ENCODE measurements at regions not wholly inside any gene's neighbourhood (a gene's known extent, or its start where the extent isn't known, plus 50 kb on each side); places are given as distances from the start of the nearest gene placed in this dataset.

DNA sequence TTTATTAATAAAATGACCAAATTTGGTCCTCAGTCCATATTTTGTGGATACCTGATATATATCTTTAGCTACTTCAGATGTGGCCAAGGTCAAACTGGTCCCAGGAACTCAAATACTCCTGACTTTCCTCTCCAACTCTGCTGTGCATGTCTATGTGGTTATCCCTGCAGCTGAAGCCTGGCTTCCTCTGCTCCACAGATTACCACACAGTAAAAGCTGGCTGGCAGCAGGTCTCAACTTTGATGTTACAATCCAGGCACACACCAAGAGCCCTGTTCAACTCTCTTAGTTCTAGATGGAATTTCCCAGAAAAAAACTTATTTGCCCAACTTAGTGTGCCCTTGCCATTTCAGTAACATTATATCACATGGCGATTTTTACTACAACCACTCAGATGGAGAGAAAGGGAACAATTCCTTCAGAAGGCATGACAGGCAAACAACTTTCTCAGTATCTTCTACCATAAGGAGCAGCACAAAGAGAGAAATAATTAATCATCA is 479.5 kb downstream of the PLPP3 start:
- TF ChIP-seq PAWR (CRISPR knock-in tag; IDR thresholded peaks at IDR 0.05; ENCODE audit: borderline replicate concordance) = no peak
- TF ChIP-seq, protein P1, sequence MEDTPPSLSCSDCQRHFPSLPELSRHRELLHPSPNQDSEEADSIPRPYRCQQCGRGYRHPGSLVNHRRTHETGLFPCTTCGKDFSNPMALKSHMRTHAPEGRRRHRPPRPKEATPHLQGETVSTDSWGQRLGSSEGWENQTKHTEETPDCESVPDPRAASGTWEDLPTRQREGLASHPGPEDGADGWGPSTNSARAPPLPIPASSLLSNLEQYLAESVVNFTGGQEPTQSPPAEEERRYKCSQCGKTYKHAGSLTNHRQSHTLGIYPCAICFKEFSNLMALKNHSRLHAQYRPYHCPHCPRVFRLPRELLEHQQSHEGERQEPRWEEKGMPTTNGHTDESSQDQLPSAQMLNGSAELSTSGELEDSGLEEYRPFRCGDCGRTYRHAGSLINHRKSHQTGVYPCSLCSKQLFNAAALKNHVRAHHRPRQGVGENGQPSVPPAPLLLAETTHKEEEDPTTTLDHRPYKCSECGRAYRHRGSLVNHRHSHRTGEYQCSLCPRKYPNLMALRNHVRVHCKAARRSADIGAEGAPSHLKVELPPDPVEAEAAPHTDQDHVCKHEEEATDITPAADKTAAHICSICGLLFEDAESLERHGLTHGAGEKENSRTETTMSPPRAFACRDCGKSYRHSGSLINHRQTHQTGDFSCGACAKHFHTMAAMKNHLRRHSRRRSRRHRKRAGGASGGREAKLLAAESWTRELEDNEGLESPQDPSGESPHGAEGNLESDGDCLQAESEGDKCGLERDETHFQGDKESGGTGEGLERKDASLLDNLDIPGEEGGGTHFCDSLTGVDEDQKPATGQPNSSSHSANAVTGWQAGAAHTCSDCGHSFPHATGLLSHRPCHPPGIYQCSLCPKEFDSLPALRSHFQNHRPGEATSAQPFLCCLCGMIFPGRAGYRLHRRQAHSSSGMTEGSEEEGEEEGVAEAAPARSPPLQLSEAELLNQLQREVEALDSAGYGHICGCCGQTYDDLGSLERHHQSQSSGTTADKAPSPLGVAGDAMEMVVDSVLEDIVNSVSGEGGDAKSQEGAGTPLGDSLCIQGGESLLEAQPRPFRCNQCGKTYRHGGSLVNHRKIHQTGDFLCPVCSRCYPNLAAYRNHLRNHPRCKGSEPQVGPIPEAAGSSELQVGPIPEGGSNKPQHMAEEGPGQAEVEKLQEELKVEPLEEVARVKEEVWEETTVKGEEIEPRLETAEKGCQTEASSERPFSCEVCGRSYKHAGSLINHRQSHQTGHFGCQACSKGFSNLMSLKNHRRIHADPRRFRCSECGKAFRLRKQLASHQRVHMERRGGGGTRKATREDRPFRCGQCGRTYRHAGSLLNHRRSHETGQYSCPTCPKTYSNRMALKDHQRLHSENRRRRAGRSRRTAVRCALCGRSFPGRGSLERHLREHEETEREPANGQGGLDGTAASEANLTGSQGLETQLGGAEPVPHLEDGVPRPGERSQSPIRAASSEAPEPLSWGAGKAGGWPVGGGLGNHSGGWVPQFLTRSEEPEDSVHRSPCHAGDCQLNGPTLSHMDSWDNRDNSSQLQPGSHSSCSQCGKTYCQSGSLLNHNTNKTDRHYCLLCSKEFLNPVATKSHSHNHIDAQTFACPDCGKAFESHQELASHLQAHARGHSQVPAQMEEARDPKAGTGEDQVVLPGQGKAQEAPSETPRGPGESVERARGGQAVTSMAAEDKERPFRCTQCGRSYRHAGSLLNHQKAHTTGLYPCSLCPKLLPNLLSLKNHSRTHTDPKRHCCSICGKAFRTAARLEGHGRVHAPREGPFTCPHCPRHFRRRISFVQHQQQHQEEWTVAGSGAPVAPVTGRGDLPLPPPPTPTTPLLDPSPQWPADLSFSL (CRISPR knock-in tag; IDR thresholded peaks at IDR 0.05) = no peak
- TF ChIP-seq ZBTB7A (CRISPR knock-in tag; IDR thresholded peaks at IDR 0.05) = no peak
- TF ChIP-seq HCFC1 (IDR thresholded peaks at IDR 0.05; ENCODE audit: low read depth, low read length) = no peak
- Histone ChIP-seq H3K27me3 (ENCODE audit: control insufficient read depth in 1 of 2, insufficient read depth in 2 of 2, low read length in 2 of 2) (no peaks in the 10 kb centered on the region; a peak in 1 of 5 replicates), H3K4me3 (replicated peaks in 1 of 3; ENCODE audit: insufficient read depth in 1 of 3, low read depth in 2 of 3, low read length in 3 of 3) (no peak overlapping the region), H3K9ac (ENCODE audit: insufficient read depth, low read depth, low read length) (no peak overlapping the region), H2AFZ (ENCODE audit: low read length) (no peak overlapping the region), H3K79me2 (ENCODE audit: insufficient read depth, low read length) (no peaks in the 10 kb centered on the region), H3K4me1 (ENCODE audit: insufficient read depth, low read length) (no peaks in the 10 kb centered on the region), H3K27ac (ENCODE audit: extremely low read length, insufficient read depth, low read length) (no peak overlapping the region), H4K20me1 (ENCODE audit: insufficient read depth, low read length) (no peaks in the 10 kb centered on the region), H3K4me2 (ENCODE audit: low read depth, low read length) (no peak overlapping the region), H3K36me3 (replicated peaks in 1 of 2; ENCODE audit: control insufficient read depth in 1 of 2, insufficient read depth in 2 of 2, low read length in 2 of 2) (no peaks in the 10 kb centered on the region), H3K9me3 (ENCODE audit: low read length) (no peaks in the 10 kb centered on the region)
- ATAC-seq = no peak
- FAIRE-seq = no peak
- no TSS peak for BruUV-seq (replicated peaks)
- ChIA-PET POLR2A (no interaction called here), CTCF (ENCODE audit: low intra/inter-chr PET ratio, low total read pairs) (no interaction called here)
- intact Hi-C loops (cut with micrococcal nuclease; ENCODE audit: unreplicated experiment) = no loop called here
- no peak for DNase-seq (ENCODE audit: low spot score)
- 0% methylated on average over 1 of the region's 1 CpG for WGBS (ENCODE audit: low lambda C conversion rate)
- in situ Hi-C loops (cut with HindIII; ENCODE audit: extremely low pct_ligation_motif_present, low pct_unique_long_range_greater_than_20kb) = no loop called here
